ENCODE measurements at regions not wholly inside any gene's neighbourhood (a gene's known extent, or its start where the extent isn't known, plus 50 kb on each side); places are given as distances from the start of the nearest gene placed in this dataset.

- no peak for TF ChIP-seq CTCF (IDR thresholded peaks at IDR 0.05; ENCODE audit: insufficient read depth, low read depth, low read length, missing control alignments)
- no peak overlapping the region for H3K4me3 ChIP-seq (ENCODE audit: low read length)
- DNase-seq (ENCODE audit: low read depth), result no peak
Observed at GRCh38 chr14:81668626-81669274, 135.1 kb upstream of the SEL1L start.

DNA sequence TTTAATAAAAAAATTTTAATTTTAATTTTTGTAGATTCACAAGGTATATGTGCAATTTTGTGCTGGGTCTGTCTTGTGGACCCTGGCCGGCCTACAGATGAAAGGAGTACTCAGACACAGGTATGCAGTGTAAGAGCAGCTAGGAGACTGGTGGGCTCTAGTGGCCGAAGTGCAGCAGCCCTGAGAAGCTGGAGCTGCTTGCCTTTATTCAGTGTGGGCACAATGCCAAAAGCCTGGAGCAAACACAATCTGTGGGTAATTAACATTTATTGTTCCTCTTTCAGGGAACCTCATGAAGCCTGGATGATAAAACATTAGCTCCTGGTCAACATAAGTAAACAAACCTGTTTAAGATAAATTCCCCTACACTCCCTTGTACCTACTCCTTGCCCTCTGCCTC lies 135.7 kb upstream of the SEL1L start:
- DNase-seq (ENCODE audit: low read depth), result no peak
- TF ChIP-seq CTCF (IDR thresholded peaks at IDR 0.05; ENCODE audit: insufficient read depth, low read depth, low read length, missing control alignments), result no peak
- H3K4me3 ChIP-seq (ENCODE audit: low read length), result no peak overlapping the region

DNA sequence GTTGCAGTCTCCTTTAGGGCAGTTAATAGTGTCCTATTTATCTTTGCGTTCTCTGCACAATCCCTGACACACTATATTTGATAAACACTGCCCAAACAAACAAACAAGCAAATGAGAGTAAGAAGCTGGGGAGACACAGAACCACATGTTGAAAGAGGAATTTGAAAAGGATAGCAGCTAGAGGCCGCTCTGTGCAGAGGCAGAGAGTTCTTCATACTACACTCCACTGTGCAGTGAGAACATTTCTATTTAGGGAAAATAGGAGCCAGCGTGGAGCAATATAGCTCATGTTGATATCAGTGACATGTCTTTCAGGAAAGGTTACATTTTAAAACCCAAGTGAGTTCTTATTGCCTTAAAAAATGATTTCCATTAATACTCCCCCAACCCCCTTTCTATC lies 140.3 kb upstream of the SEL1L start:
- H3K4me3 ChIP-seq (ENCODE audit: low read length), result no peak overlapping the region
- no peak for TF ChIP-seq CTCF (IDR thresholded peaks at IDR 0.05; ENCODE audit: insufficient read depth, low read depth, low read length, missing control alignments)
- no peak for DNase-seq (ENCODE audit: low read depth)

DNA sequence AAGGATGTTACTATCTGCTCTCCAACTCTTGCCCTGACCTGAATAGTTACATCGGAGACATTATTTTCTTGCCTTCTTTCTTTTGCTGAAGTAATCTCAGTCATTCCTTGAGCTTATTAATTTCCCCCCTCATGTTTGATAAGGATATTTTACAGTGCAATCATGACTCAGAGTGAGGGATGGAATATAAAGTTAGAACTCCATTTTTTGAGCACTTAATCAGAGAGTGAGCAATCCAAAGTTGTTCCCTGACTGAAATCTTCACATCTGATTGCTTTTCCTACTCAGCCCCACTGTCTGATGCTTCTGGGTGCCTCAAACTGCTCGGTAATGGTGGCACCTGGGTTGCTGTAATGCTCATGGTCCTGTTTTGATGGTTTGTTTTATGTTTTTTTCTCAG lies 142.7 kb upstream of the SEL1L start:
- DNase-seq (ENCODE audit: low read depth), result no peak
- H3K4me3 ChIP-seq (ENCODE audit: low read length), result no peak overlapping the region
- no peak for TF ChIP-seq CTCF (IDR thresholded peaks at IDR 0.05; ENCODE audit: insufficient read depth, low read depth, low read length, missing control alignments)

GRCh38 chr14:81676879-81677278 lies 143.2 kb upstream of the SEL1L start:
- DNase-seq (ENCODE audit: low read depth), result no peak
- TF ChIP-seq CTCF (IDR thresholded peaks at IDR 0.05; ENCODE audit: insufficient read depth, low read depth, low read length, missing control alignments), result no peak
- H3K4me3 ChIP-seq (ENCODE audit: low read length), result no peak overlapping the region

- no peak for TF ChIP-seq CTCF (IDR thresholded peaks at IDR 0.05; ENCODE audit: insufficient read depth, low read depth, low read length, missing control alignments)
- DNase-seq (ENCODE audit: low read depth), result no peak
Observed at GRCh38 chr14:81677736-81678135, 144.1 kb upstream of the SEL1L start.

GRCh38 chr14:81679226-81679625 lies 145.6 kb upstream of the SEL1L start:
- no peak for TF ChIP-seq CTCF (IDR thresholded peaks at IDR 0.05; ENCODE audit: insufficient read depth, low read depth, low read length, missing control alignments)
- DNase-seq (ENCODE audit: low read depth), result no peak
- no peak overlapping the region for H3K4me3 ChIP-seq (ENCODE audit: low read length)

More at GRCh38 chr14:81677736-81678135, 144.1 kb upstream of the SEL1L start:
- H3K4me3 ChIP-seq (ENCODE audit: low read length), result no peak overlapping the region
